GM13977 (cell line): ENCODE measurements at regions not wholly inside any gene's neighbourhood (a gene's known extent, or its start where the extent isn't known, plus 50 kb on each side); places are given as distances from the start of the nearest gene placed in this dataset.
"Not testable (repeated sequence)": the region's sequence is repeated elsewhere in the genome, so short reads cannot be mapped to it uniquely, and the experiment has no call there.

Experiments
- DNase-seq: peaks from one replicate; pipeline ENCODE4 v3.0.0; 2012; ENCODE audit warnings: low spot score
- CTCF ChIP-seq: IDR thresholded peaks from 2 replicates; pipeline ENCODE4 v1.5.1; 2012; ENCODE audit warnings: mild to moderate bottlenecking, control low read depth; ENCODE audit not compliant: insufficient read depth; ENCODE audit errors: extremely low read depth, missing control alignments
- in situ Hi-C: fragments of 300-500 bp; cut with MboI; formaldehyde crosslinking; loops from one replicate; pipeline ENCODE4 v1.12.0; 2022; ENCODE audit warnings: low sequenced_read_pairs, low pct_unique_long_range_greater_than_20kb, mixed read lengths, inconsistent platforms; ENCODE audit not compliant: unreplicated experiment

GRCh38 chr20:7773511-7773910 lies 166.7 kb downstream of the HAO1 start:
- no peak for DNase-seq
- no peak for TF ChIP-seq CTCF
- in situ Hi-C loops: no loop called here

DNA sequence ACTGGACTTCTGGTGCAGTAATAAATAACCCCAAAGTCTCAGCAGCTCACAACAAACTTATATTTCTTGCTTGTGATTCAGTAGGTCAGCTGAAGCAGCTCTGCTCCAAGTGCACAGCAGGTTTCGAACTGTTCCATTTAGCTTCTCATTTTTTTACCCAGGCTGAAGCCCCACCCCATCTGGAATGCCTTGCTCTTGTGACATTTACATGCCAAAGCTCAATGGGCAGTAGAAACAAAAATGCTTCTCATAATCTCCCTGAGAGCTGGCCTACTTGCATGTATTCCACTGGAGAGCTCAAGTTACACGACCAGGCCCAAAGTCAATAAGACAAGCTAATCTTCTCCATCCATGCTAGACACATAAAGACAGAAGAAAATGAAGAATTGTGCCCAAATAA lies 165.2 kb downstream of the HAO1 start:
- TF ChIP-seq CTCF: no peak
- in situ Hi-C loops: no loop called here
- DNase-seq: no peak

GRCh38 chr20:7776148-7776547 lies 164.1 kb downstream of the HAO1 start:
- TF ChIP-seq CTCF: no peak
- DNase-seq: no peak

GRCh38 chr20:7790189-7790588 lies 150.1 kb downstream of the HAO1 start:
- TF ChIP-seq CTCF: no peak
- in situ Hi-C loops: no loop called here
- DNase-seq: no peak

More at GRCh38 chr20:7776148-7776547, 164.1 kb downstream of the HAO1 start:
- in situ Hi-C loops: no loop called here

DNA sequence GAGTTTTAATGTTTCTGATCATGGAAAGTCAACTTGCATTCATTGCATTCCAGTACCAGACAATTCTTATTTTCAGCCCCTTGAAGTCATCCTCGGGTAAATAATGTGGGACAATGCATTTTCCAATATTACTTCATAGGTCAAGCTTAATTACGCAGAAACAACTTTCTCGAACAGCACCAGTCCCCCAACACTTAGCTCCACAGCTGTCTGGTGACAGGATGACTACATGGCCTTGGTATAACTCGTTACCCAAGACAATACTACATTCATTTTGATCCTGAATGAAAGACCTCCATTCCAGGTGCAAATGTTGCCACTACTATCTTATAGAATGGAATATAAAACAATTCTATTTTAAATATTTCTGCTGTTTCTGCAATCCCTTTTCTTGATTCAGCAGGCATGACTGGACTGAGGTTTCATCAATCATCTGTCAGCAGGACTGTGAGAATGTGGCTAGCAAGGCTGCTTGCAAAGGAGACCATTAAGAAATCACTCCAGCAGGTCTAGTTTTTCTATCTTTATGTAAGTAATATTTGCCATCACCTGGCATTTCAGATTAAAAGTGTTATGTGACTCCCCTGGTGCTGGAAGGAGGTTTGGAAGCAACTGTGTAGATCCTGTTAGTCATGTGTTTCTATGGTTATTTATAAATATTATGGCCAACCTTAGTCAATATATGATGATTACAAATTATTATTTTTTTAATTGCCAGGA lies 147.9 kb downstream of the HAO1 start:
- in situ Hi-C loops: no loop called here
- DNase-seq: no peak
- TF ChIP-seq CTCF: no peak

GRCh38 chr20:7798176-7798575 lies 142.1 kb downstream of the HAO1 start:
- no peak for TF ChIP-seq CTCF

DNA sequence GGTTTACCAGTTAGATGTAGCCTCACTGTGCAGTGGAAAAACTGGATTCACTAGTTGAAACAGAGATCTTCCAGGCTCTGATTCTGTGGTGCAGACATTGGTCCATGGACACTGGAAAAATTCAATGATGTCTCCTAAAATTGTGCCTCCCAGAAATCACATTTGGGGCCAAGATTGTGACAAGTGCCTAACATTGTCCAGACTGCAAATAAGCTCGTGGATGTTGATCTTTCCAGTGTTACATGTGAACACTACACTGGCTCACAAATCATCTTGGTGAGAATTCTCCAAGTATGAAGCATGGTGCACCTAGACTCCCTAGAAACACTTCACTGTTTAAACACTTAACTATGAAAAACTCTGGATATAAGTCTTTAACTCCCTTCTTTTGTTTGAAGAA lies 140.4 kb downstream of the HAO1 start:
- DNase-seq: no peak
- in situ Hi-C loops: no loop called here
- TF ChIP-seq CTCF: no peak

More at GRCh38 chr20:7798176-7798575, 142.1 kb downstream of the HAO1 start:
- in situ Hi-C loops: no loop called here
- DNase-seq: no peak

GRCh38 chr20:7803411-7804151 lies 136.7 kb downstream of the HAO1 start:
- in situ Hi-C loops, DNase-seq: not testable (repeated sequence)
